ENCODE measurements at regions not wholly inside any gene's neighbourhood (a gene's known extent, or its start where the extent isn't known, plus 50 kb on each side); places are given as distances from the start of the nearest gene placed in this dataset.

DNA sequence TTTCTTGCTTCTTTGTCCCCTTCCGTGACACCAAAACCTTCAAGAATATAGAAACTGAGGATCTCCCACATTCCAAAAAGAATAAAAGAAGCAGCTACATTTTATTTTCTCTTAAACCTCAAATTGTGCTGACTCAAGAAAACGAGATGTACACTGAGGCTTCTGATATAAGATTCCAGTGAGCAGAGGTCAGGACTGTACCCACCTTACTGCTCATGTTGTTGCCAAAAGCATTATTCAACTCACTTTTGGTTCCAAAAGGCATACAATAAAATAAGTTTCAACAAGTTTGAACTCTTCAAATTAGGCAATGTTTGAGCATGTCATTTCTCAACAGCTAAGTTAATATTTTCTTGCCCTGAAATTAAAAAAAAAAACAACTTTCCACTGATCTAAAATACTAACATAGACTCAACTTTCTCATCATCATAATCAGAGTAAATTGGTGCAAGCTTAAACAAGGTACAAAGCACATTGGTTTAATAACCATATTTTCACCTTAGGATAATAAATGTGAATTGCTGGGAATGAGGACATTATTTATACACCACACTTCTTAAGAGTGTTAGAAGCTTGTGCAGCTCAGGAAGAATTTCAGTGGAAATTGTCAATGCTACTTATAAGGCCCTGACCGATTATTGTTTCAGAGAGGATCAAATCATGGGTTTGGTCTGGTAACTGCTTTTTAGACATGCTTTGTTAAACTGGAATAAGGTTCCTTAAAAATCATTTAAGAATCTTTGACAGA, 629.0 kb upstream of the IGFBP3 start:
- no peak for TF ChIP-seq CTCF (IDR thresholded peaks at IDR 0.05)
- TF ChIP-seq EZH2phosphoT487 (IDR thresholded peaks at IDR 0.05): no peak
